Heart left ventricle (tissue), 16 donors: ENCODE measurements at regions not wholly inside any gene's neighbourhood (a gene's known extent, or its start where the extent isn't known, plus 50 kb on each side); places are given as distances from the start of the nearest gene placed in this dataset.

ENCODE experiments used
- ATAC-seq, 4 donors: fragments of 200-7000 bp; cut with Tn5 transposase; one replicate each; pipeline ENCODE4 v1.9.1; 2020 to 2022; ENCODE audit warnings: moderate library complexity in 4 of 4, mild to moderate bottlenecking in 3 of 4, moderate number of reproducible peaks in 1 of 4
- DNase-seq, 5 donors: peaks; one replicate each; pipeline ENCODE4 v3.0.0-alpha.2; 2020
- H3K27ac ChIP-seq, 12 donors: fragments of 200-600 bp; sonication (generic) in 4 of 12; one replicate each; pipeline versions ENCODE4 v1.5.0 to v1.8.0; 2016 to 2022; ENCODE audit warnings: mild to moderate bottlenecking in 2 of 12
- H3K27me3 ChIP-seq, 9 donors: fragments of 200-600 bp; sonication (generic) in 2 of 9; one replicate each; pipeline versions ENCODE4 v1.5.1 to v1.8.0; 2016 to 2022; ENCODE audit warnings: mild to moderate bottlenecking in 3 of 9
- H3K36me3 ChIP-seq, 9 donors: fragments of 200-600 bp; sonication (generic) in 2 of 9; one replicate each; pipeline versions ENCODE4 v1.5.0 to v1.8.0; 2018 to 2022; ENCODE audit warnings: mild to moderate bottlenecking in 2 of 9
- H3K4me1 ChIP-seq, 12 donors: fragments of 200-600 bp; sonication (generic) in 4 of 12; one replicate each; pipeline versions ENCODE4 v1.5.0 to v1.8.0; 2016 to 2022; ENCODE audit warnings: mild to moderate bottlenecking in 3 of 12
- H3K4me3 ChIP-seq, 12 donors: fragments of 200-600 bp; sonication (generic) in 4 of 12; one replicate each; pipeline versions ENCODE4 v1.5.0 to v1.8.0; 2017 to 2022; ENCODE audit warnings: mild to moderate bottlenecking in 9 of 12, moderate library complexity in 4 of 12
- H3K9me3 ChIP-seq, 12 donors: fragments of 200-600 bp; sonication (generic) in 4 of 12; one replicate each; pipeline versions ENCODE4 v1.5.0 to v1.8.0; 2016 to 2022; ENCODE audit warnings: mild to moderate bottlenecking in 1 of 12
- CTCF ChIP-seq, 12 donors: fragments of 200-600 bp; sonication (generic) in 4 of 12; IDR thresholded peaks; one replicate each; pipeline versions ENCODE4 v1.5.0 to v1.8.0; 2018 to 2022; ENCODE audit warnings: antibody characterized with exemption in 12 of 12, mild to moderate bottlenecking in 5 of 12
- POLR2A ChIP-seq, 2 donors: fragments of 450-650 bp; IDR thresholded peaks; one replicate each; pipeline ENCODE4 v1.6.1; 2017; ENCODE audit warnings: antibody characterized with exemption in 2 of 2, mild to moderate bottlenecking in 2 of 2, moderate library complexity in 2 of 2
- WGBS, 4 donors: extraction: QIAGEN DNeasy Blood & Tissue Kit in 2 of 4; methylation state at CpG; one replicate each; pipeline versions ENCODE4 v1.1.5 to v1.1.7; 2013 to 2018; 5-methylcytosine and 5-hydroxymethylcytosine counted together
- intact Hi-C, 10 donors: fragments of 100-400 bp; cut with DNase I; formaldehyde crosslinking; loops; one replicate each; pipeline versions ENCODE4 v1.11.1 to v1.14.2; 2022
- donor health status: ischemic (EF 13 %, LVEDD 7.1; RV severe dilation, severe dysfunction).
- donor health status: healthy with polysubstance abuse.
- donor health status: DM: no; HTN: yes; CAD: no.
- donor health status: DM: no; HTN: no; CAD: no.
- donor health status: ischemic (EF 25% LVEDD 6.9; RV normal size, moderate dysfunction).
- donor health status: ischemic (EF 25% LVEDD 5.7; RV mildly dilated, moderate dysfunction).
- donor health status: healthy.
- donor health status: DM: yes; HTN: yes; CAD: no.
- donor health status: ischemic (EF 35%, LVEDD 5.7; RV mildly dilated, moderate dysfunction).
- donor health status: nonischemic (EF 11% LVEDD 7.7; RV severe dilation, severe dysfunction).
- donor health status: DM: yes; HTN: yes; CAD: no.
- donor health status: PGD.
- donor health status: ischemic (EF 29% LVEDD 5.4; RV normal size, mild dysfunction).
- donor health status: nonischemic (EF 23%, LVEDD 6.1; RV moderate dilation, normal function).

DNA sequence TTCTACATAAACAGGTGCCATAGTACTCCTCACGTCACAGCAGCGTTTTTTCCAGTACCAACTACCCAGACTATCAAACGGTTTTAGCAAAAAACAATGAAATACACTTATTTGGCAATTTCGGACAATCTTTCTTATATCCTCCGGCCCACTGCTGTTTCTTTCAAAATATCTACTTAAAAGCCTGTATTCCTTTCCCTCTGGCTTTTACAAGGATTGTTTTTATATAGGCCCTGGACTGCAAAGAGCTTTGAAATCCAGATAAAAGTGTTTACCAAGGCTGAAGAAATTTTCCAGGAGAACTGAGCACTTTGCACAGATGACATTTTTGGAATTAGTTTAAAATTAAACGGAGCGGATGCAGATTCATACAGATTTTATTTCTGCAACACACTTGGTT is 255.9 kb upstream of the STARD13 start:
- H3K36me3 ChIP-seq, result no peaks in the 10 kb centered on the region
- H3K27ac ChIP-seq, result peak overlapping the region; percentile 94 to 100 (median 97)
- no peaks in the 10 kb centered on the region for H3K9me3 ChIP-seq
- no peaks in the 10 kb centered on the region for H3K27me3 ChIP-seq
- peak overlapping the region in 10 of 12 donors; percentile 45 to 63 (median 56) for H3K4me3 ChIP-seq
- TF ChIP-seq POLR2A (IDR thresholded peaks at IDR 0.05) (no peak), CTCF (IDR thresholded peaks at IDR 0.05) (no peak)
- intact Hi-C loops, result loop anchor here in 9 of 10 donors (5.0 to 10.0 kb wide), 16 partner anchors 44 to 954 kb away; partner anchors contain the start of genes KL (in 2 of the 9), PDS5B (in 1 of the 9) and RFC3 (in 1 of the 9)
- ATAC-seq, result no peak
- H3K4me1 ChIP-seq, result peaks cover 6 to 57% (median 27%) of the 10 kb centered on the region in 12 donors
- 70 to 76% (median 73%) methylated on average over 7 of the region's 7 CpGs for WGBS, 4 donors
- DNase-seq, result no peak

DNA sequence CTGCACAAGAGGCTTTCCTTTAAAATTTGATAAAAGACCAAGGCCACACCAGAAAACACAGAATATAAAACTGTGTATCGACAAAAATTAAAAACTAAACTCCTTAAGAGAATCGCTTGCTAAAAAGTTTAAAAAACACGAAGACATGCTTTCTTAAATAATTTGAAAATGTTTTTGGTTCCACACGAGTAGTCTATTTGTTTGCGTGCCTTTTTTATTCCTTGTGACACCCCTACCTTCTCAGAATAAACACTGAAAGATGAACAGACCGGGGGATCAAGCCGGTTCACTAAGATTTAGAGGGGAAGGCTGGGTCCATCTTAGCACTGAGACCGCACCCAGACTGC is 256.4 kb upstream of the STARD13 start:
- Histone ChIP-seq H3K27ac (peak overlapping the region; percentile 94 to 100 (median 97)), H3K36me3 (no peaks in the 10 kb centered on the region), H3K4me1 (peaks cover 6 to 53% (median 26%) of the 10 kb centered on the region in 12 donors), H3K9me3 (no peaks in the 10 kb centered on the region), H3K4me3 (peak overlapping the region; percentile 12 to 63 (median 54)), H3K27me3 (no peaks in the 10 kb centered on the region)
- 6 to 11% (median 8%) methylated on average over 8 of the region's 8 CpGs for WGBS, 4 donors
- DNase-seq (no peak), ATAC-seq (peak in 1 of 4 donors; percentile 23)
- TF ChIP-seq POLR2A (IDR thresholded peaks at IDR 0.05) (no peak), CTCF (IDR thresholded peaks at IDR 0.05) (no peak)
- intact Hi-C loops, result loop anchor here in 9 of 10 donors (1.0 to 10.0 kb wide), 25 partner anchors 45 to 955 kb away; partner anchors contain the start of genes PDS5B (in 7 of the 9), STARD13 (in 5 of the 9), KL (in 2 of the 9) and RFC3 (in 1 of the 9)

DNA sequence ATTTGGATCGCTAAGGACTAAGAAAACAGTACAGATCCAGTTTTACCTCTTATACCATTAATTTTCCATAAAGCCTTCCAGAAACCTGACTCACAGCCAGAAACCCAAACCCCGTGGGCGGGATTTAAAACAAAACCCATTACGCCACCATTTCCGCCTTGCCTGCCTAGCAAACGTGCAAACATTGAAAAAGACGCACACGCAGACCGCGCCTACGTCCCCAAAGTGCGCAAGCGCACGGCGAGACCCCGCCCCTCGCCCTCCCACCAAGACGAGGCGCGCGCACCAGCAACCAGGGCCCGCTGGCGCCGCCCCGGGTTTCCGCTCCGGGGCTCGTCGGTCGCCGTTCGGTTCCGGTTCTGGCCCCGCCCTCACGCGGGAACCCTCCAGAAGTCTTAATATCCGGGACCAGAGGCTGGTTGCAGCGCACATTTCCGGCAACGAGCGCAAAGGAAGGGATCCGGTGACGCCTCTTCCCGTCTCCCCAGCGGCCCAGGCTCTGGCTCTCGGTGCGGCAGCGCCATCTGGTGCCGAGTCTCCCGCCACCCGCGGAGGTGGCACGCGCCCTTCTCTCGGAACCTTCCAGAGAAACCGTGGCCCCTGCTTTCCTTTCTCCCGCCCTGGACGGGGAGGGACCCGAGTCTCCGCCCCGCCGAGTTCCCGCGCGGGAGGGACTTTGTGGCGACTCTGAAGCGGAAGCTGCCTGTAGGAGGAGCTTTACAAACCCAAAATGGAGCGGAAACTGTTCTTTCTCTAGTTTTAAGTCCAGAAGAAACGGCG is 256.9 kb upstream of the STARD13 start:
- peak; percentile 98 to 99 (median 99) for DNase-seq
- Histone ChIP-seq H3K27ac (peak overlapping the region; percentile 94 to 100 (median 97)), H3K4me3 (peak overlapping the region; percentile 29 to 63 (median 54)), H3K9me3 (no peaks in the 10 kb centered on the region), H3K36me3 (no peaks in the 10 kb centered on the region), H3K4me1 (peaks cover 6 to 50% (median 26%) of the 10 kb centered on the region in 12 donors), H3K27me3 (no peaks in the 10 kb centered on the region)
- WGBS, 4 donors, result 0 to 1% (median 0%) methylated on average over 28 to 70 of the region's 70 CpGs
- intact Hi-C loops, result loop anchor here in 9 of 10 donors (1.0 to 10.0 kb wide), 25 partner anchors 45 to 956 kb away; partner anchors contain the start of genes PDS5B (in 7 of the 9), STARD13 (in 5 of the 9), KL (in 2 of the 9) and RFC3 (in 1 of the 9)
- TF ChIP-seq CTCF (IDR thresholded peaks at IDR 0.05) (peak; percentile 85 to 98 (median 92)), POLR2A (IDR thresholded peaks at IDR 0.05) (peak in 1 of 2 donors; percentile 56)
- peak; percentile 92 to 98 (median 94) for ATAC-seq

DNA sequence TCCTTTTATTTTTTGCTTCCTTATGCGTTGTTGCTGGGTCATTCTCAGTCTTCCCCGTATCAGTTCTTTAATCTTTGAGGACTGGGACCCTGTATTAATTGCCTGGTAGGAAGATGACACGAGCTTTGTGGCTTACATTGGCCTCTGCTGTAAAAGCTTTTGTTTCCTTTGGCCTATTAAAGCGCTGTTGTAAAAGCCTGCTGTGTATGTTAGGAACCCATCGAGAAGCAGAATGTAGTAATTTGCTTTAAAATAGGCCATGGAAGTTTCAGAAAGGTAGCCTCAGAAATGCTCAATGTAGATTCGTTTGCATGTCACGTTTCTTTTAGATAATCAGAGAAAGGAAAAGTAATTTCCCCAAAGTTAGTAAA is 257.5 kb upstream of the STARD13 start:
- Histone ChIP-seq H3K27ac (peak overlapping the region; percentile 94 to 100 (median 97)), H3K4me1 (peaks cover 6 to 50% (median 26%) of the 10 kb centered on the region in 12 donors), H3K36me3 (no peaks in the 10 kb centered on the region), H3K27me3 (no peaks in the 10 kb centered on the region), H3K9me3 (no peaks in the 10 kb centered on the region), H3K4me3 (peak overlapping the region; percentile 27 to 63 (median 54))
- TF ChIP-seq POLR2A (IDR thresholded peaks at IDR 0.05) (no peak), CTCF (IDR thresholded peaks at IDR 0.05) (no peak)
- DNase-seq, result no peak
- peak in 3 of 4 donors; percentile 8 to 16 (median 9) for ATAC-seq
- intact Hi-C loops, result loop anchor here in 9 of 10 donors (2.0 to 10.0 kb wide), 22 partner anchors 46 to 956 kb away; partner anchors contain the start of genes PDS5B (in 7 of the 9), STARD13 (in 4 of the 9), KL (in 2 of the 9) and RFC3 (in 1 of the 9)
- WGBS, 4 donors, result 2 to 3% (median 3%) methylated on average over 7 of the region's 7 CpGs
